HG03432 (cell line): ENCODE measurements at regions not wholly inside any gene's neighbourhood (a gene's known extent, or its start where the extent isn't known, plus 50 kb on each side); places are given as distances from the start of the nearest gene placed in this dataset.

Experiments
- ATAC-seq: cut with Tn5 transposase; IDR thresholded peaks from one replicate; pipeline ENCODE4 v1.9.1; 2021; ENCODE audit warnings: mild to moderate bottlenecking, moderate library complexity; ENCODE audit not compliant: unreplicated experiment

- ATAC-seq, result no peak
These were observed 657.2 kb downstream of the IRS1 start for GRCh38 chr2:226142463-226142862.

- no peak for ATAC-seq
These were observed 659.0 kb downstream of the IRS1 start for GRCh38 chr2:226140594-226140993.

DNA sequence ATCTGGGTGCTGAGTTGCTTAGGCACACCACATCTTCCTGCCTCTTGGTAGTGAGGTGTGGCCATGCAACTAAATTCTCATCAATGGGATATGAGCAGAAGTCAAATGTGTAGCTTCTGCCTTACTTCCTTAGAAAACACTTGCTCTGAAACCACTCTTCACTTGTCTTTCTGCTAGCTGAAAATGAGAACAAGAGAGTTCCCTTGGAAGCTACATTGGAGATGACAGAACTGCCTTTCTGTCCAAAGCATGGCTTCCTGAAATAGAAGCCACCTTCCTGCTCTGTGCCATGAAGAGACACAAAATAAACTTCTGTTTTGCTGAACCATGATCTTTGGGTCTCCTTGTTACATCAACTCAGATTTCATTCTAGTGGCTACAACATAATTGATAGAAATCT lies 659.9 kb downstream of the IRS1 start:
- no peak for ATAC-seq

DNA sequence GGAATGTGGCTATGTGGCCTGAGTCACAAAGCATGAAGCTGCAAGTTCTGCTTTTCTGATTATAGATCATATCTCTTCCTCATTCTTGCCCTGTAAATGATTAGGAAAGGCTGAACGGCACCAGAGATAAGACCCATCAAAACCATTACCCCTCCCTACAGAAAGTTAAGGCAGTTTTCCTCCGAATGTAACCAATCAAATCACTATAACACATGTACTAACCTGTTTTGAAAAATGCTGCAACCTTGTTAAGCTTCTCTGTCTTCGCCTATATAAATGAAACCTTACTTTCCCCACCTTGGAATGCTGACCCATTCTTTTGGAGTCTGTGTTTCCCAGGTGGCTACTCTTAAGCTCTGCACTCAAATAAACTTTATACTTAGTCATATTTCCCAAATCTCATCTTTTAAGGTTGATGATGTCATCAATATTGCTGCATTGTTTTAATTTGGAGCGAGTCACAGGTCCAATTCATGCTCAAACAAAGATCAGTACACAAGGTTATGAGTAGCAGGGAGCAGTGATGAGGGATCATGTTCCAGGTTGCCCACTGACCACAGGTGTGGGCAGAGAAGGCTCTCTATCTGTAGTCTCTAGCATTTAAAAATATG lies 662.3 kb downstream of the IRS1 start:
- no peak for ATAC-seq

DNA sequence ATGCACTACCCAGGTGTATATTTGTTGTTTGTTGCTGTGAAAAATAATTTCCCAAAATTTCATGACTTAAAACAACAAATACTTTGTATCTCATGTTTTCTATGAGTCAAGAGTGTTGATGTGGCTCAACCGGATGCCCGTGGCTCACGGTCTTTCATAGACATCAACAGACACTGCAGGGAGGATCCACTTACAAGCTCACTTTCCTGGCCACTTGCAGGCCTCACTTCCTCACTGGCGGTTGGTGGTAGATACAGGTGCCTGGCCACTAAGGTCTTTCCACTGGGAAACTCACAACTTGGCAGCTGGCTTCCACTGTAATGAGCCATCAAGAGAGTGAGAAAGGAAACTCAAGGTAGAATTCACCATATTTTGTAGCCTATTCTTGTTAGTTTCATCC lies 662.9 kb downstream of the IRS1 start:
- ATAC-seq, result no peak

GRCh38 chr2:226135861-226136548 lies 663.6 kb downstream of the IRS1 start:
- ATAC-seq, result no peak

- ATAC-seq, result no peak
These were observed 667.1 kb downstream of the IRS1 start for GRCh38 chr2:226132323-226133215.

GRCh38 chr2:226131299-226131784 lies 668.3 kb downstream of the IRS1 start:
- ATAC-seq, result no peak

DNA sequence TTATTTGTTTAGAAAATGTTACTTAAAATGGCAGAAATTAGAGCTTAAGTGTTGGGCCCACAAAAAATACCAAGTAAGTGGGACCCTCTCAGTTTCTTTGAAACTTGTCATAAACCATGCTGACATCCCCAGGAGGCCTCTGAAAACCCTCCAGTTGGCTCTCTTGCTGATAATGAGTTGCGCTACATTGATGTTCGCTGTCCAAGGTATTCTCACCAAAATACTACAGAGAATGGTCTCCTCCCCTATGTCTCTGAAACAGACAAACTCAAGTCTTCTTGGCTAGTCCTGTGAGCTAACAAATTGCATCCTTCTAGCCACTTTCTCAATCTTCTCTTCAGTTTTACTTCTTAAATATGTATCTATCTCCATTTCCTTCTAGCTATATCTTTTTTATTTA lies 669.4 kb downstream of the IRS1 start:
- ATAC-seq, result no peak

DNA sequence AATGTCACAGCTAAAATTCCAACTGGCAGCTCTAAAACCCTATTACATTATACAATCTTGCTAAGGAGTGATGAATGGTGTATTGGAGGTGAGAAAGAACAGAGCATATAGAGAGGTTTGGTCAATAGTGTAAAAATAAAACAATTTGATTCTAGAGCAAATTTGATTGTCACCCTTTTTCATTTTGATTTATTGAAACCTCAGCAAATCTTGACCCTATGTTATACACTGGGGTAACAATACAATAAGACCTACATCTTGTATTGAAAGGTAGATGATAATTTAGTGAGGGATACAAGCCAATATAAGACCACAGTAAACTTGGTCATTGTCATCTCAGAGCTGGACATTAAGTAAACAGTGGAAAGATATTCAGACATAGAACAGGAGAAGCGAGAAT lies 671.9 kb downstream of the IRS1 start:
- ATAC-seq, result no peak

- ATAC-seq, result no peak
These were observed 673.5 kb downstream of the IRS1 start for GRCh38 chr2:226126104-226126503.

- ATAC-seq, result no peak
These were observed 674.3 kb downstream of the IRS1 start for GRCh38 chr2:226125176-226125883.

GRCh38 chr2:226124548-226125011 lies 675.0 kb downstream of the IRS1 start:
- no peak for ATAC-seq

- ATAC-seq, result no peak
These were observed 676.3 kb downstream of the IRS1 start for GRCh38 chr2:226123300-226123699.

GRCh38 chr2:226122041-226122440 lies 677.6 kb downstream of the IRS1 start:
- ATAC-seq, result no peak

DNA sequence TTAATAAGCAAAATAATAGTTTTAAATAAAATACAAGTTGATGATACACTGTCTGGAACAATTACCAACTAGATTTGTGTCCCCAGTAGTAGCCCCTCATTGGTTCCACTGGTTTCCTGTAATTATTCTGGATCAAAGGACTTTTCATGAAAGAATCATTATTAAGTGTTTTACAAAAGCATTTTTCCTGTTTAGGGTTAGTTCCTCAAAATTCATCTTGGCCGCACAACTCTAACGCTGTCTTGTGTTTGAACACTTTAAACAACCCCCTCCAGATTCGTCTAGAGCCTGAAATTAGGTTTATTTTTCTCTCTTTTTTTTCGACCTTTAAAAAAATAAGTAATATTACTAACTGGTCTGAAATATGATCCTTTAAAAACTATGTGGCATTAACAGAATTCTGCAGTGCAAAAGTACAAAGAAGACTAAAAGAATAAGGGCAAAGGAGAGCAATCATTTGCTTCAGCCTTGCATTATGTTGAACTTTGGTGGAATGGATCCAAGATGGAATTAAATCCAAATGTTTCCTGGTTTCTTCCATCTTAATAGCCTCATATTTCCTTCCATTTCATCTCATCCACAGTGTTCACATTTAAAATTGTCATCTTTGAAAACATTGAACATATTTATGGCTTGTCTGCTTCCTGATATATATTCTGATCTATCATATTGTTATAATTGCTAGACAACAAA lies 678.4 kb downstream of the IRS1 start:
- no peak for ATAC-seq

- ATAC-seq, result no peak
These were observed 680.9 kb downstream of the IRS1 start for GRCh38 chr2:226118471-226119429.

DNA sequence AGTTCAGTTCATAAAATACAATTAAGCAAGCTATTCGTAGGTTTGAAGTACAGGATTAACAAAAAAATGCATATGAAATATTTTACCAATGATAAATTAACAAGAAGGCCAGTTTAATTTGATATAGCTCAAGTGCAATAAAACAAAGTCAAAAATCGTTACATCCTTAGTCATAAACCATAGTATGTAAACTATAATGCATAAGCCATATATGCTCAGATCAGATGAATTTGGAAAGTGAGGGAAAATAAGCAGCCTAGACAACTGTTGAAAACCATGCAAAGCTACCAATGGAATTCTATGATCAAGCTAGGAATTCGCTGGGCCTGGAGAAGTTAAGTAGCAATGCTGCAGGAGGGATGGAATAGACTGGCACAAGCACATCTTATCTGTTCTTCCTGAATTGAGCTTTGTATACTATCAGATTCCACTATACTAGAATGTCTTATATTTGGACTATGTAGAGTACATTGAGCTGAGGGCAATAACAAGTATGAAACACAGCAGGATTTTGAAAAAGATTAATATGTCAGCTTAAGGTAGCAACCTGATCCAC lies 682.0 kb downstream of the IRS1 start:
- no peak for ATAC-seq

GRCh38 chr2:226116346-226116745 lies 683.3 kb downstream of the IRS1 start:
- ATAC-seq, result no peak
